ENCODE measurements at regions not wholly inside any gene's neighbourhood (a gene's known extent, or its start where the extent isn't known, plus 50 kb on each side); places are given as distances from the start of the nearest gene placed in this dataset.

GRCh38 chr7:342681-343216, 52.8 kb downstream of the FOXL3 start:
- Histone ChIP-seq H3K18ac (ENCODE audit: insufficient read length, low read depth, low read length) (no peak overlapping the region), H4K20me1 (ENCODE audit: control insufficient read depth, insufficient read depth, insufficient read length) (no peaks in the 10 kb centered on the region), H3K14ac (ENCODE audit: insufficient read depth, low read length) (no peak overlapping the region; the same call in 1 of the 2 replicates), H2BK12ac (ENCODE audit: insufficient read length, low read depth, low read length) (no peak overlapping the region), H3K79me1 (ENCODE audit: insufficient read depth, low read depth, low read length, poor library complexity, severe bottlenecking) (no peaks in the 10 kb centered on the region), H4K5ac (ENCODE audit: insufficient read length, low read depth, low read length) (no peak overlapping the region), H3K4me2 (ENCODE audit: insufficient read depth, insufficient read length, low read length) (no peak overlapping the region), H4K8ac (replicated peaks; ENCODE audit: insufficient read length, low read depth, low read length) (no peak overlapping the region), H4K91ac (ENCODE audit: insufficient read length, low read depth, low read length) (no peak overlapping the region), H2BK15ac (ENCODE audit: low read depth, low read length) (no peak overlapping the region), H3K4ac (ENCODE audit: low read depth, low read length) (no peak overlapping the region), H3K56ac (ENCODE audit: insufficient read length, low read depth, low read length) (no peak overlapping the region), H2BK120ac (ENCODE audit: low read depth, low read length, poor library complexity, severe bottlenecking) (no peak overlapping the region), H3K79me2 (ENCODE audit: insufficient read depth, low read length) (no peaks in the 10 kb centered on the region), H3T11ph (ENCODE audit: low read length) (no peak overlapping the region), H3K9ac (ENCODE audit: extremely low read depth, insufficient read length, low read length) (no peak overlapping the region), H3K9me3 (ENCODE audit: control insufficient read depth, low read depth, low read length) (no peaks in the 10 kb centered on the region), H2BK20ac (ENCODE audit: low read depth, low read length, poor library complexity, severe bottlenecking) (no peak overlapping the region), H2AK5ac (ENCODE audit: insufficient read length, low read length) (no peak overlapping the region), H3K4me1 (ENCODE audit: insufficient read depth, low read length) (no peaks in the 10 kb centered on the region), H3K27ac (ENCODE audit: insufficient read length, low read depth, low read length) (no peak overlapping the region), H3K23ac (ENCODE audit: insufficient read length, low read depth, low read length) (no peak overlapping the region), H3K27me3 (ENCODE audit: insufficient read depth, low read length) (no peaks in the 10 kb centered on the region), H2AFZ (ENCODE audit: low read length) (no peak overlapping the region), H2BK5ac (ENCODE audit: insufficient read length, low read length) (no peak overlapping the region), H3K23me2 (ENCODE audit: insufficient read length, low read depth, low read length, poor library complexity, severe bottlenecking) (no peaks in the 10 kb centered on the region)
- DNase-seq, result no peak
- TF ChIP-seq CTCF (conservative IDR thresholded peaks at IDR 0.05), result no peak
- H3K4me1 Mint-ChIP-seq, result no peaks in the 10 kb centered on the region
- no peaks in the 10 kb centered on the region; a peak in 1 of 7 replicates for H3K36me3 Mint-ChIP-seq (ENCODE audit: insufficient read depth in 1 of 3, low read depth in 3 of 3)
- no peak overlapping the region for H3K27ac Mint-ChIP-seq
- H3K9me3 Mint-ChIP-seq, result no peaks in the 10 kb centered on the region
- no CpG with 5 or more reads among the region's 10 CpGs for WGBS (ENCODE audit: extremely low coverage, insufficient read length, low lambda C conversion rate)
- peaks cover 2% of the 10 kb centered on the region for H3K27me3 Mint-ChIP-seq (ENCODE audit: low read depth)
- H3K4me3 Mint-ChIP-seq, result no peak overlapping the region
